Fibroblast of the aortic adventitia (primary cell): ENCODE measurements at regions not wholly inside any gene's neighbourhood (a gene's known extent, or its start where the extent isn't known, plus 50 kb on each side); places are given as distances from the start of the nearest gene placed in this dataset.

Experiments used
- DNase-seq: peaks from one replicate; pipeline ENCODE4 v3.0.0-alpha.2; 2010; ENCODE audit warnings: low read depth
- H3K4me3 ChIP-seq: 2 replicates; pipeline ENCODE4 v1.5.1; 2011; ENCODE audit warnings: low read depth, mild to moderate bottlenecking, control low read depth, low read length, moderate library complexity
- TF ChIP-seq, protein P1 (sequence below): IDR thresholded peaks from 2 replicates; pipeline ENCODE4 v1.5.1; 2011; ENCODE audit warnings: mild to moderate bottlenecking, low read length, control low read depth, inconsistent platforms; ENCODE audit not compliant: insufficient read depth

DNA sequence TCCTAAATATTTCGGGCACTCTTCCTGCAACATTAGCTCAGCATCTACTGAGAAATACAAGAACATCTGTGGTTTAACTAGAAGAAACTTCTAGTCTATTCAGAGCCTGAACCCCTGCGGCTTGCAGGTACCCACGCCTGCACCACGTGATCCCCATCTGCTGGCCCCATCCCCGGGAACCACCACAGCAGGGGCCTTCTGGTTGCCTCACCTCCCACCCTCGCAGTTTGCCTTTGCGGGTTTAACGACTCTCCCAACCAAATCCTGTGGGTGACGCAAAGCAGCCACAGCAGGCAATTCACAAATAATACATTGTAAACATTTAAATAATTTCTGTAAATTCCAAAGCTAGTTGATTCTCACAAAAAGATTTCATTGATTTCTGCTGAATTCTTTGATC is 90.2 kb upstream of the TMEM18 start:
- TF ChIP-seq, protein P1, sequence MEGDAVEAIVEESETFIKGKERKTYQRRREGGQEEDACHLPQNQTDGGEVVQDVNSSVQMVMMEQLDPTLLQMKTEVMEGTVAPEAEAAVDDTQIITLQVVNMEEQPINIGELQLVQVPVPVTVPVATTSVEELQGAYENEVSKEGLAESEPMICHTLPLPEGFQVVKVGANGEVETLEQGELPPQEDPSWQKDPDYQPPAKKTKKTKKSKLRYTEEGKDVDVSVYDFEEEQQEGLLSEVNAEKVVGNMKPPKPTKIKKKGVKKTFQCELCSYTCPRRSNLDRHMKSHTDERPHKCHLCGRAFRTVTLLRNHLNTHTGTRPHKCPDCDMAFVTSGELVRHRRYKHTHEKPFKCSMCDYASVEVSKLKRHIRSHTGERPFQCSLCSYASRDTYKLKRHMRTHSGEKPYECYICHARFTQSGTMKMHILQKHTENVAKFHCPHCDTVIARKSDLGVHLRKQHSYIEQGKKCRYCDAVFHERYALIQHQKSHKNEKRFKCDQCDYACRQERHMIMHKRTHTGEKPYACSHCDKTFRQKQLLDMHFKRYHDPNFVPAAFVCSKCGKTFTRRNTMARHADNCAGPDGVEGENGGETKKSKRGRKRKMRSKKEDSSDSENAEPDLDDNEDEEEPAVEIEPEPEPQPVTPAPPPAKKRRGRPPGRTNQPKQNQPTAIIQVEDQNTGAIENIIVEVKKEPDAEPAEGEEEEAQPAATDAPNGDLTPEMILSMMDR = no peak
- no peak overlapping the region for H3K4me3 ChIP-seq
- no peak for DNase-seq

DNA sequence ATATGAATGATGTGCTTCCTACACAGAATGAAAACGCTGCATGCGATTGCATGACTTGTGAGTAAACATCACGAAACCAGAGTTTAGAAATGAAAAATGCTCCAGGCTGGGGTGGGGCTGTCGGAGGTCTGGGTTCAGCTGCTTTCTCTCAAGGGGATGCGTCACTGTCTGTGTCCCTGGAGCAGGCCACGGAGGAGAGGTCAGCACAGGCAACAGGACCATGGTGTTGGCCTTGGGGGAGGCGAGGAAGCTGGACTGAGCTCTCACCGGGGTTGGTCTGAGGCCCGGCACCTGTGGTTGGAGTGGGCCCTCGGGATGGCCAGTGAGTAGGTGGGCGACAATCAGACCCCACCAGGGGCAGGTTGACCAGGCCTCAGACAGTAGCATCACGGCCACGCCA is 89.0 kb upstream of the TMEM18 start:
- TF ChIP-seq, protein P1 = no peak
- no peak overlapping the region for H3K4me3 ChIP-seq
- no peak for DNase-seq

DNA sequence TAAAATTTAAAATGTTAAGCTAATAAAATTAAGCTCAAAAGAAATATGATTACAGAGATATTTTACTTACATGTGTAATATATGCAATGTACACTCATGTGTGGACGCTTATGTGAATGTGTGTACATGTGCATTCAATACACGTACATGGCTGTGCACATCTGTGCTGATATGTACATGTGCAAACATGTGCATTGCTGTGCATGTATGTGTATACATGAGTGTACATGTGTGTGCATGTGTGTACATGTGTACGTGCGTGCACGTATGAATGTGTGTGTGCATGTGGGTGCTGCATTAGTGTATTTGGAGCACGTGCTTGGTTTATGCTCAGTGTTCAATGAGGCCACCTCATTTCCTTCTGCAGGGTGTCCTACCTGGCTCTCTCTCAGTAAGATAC is 88.2 kb upstream of the TMEM18 start:
- H3K4me3 ChIP-seq = no peak overlapping the region
- TF ChIP-seq, protein P1 = no peak
- DNase-seq = no peak

DNA sequence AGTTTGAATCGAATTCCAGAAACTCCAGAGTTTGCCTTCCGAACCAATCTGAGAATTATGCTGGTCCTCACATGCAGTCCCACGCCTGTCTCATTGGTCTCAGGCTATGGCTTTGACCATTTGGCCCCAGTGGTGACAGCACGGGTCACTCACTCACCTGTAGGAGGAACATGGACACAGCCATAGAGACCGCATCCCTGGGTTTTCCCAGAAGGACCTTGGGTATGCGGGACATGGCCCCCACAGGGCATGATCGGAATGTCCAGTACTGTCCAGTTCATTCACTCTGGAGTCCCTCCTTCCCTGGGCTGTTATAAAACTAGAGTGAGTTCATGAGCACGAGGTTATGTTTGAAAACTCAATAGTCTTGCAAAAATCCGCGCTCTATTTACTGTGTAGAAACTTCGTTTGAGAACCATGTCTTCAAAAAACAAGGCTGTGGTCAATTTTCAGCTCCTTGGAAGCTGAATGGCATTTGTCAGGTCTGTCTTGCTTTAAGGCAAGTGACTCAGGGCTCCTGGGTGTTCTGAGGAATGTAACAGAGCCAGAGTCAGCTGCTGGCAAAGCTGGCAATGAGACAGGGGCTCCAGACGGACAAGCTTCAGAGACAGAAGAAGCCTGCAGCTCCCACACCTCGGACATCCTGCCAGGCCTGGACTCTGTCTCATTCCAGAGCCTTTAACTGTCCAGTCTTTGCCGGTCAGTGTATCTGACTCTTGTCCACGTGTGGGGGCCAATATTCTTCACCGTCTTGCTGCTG is 86.7 kb upstream of the TMEM18 start:
- DNase-seq = no peak
- H3K4me3 ChIP-seq = no peak overlapping the region
- TF ChIP-seq, protein P1 = no peak

DNA sequence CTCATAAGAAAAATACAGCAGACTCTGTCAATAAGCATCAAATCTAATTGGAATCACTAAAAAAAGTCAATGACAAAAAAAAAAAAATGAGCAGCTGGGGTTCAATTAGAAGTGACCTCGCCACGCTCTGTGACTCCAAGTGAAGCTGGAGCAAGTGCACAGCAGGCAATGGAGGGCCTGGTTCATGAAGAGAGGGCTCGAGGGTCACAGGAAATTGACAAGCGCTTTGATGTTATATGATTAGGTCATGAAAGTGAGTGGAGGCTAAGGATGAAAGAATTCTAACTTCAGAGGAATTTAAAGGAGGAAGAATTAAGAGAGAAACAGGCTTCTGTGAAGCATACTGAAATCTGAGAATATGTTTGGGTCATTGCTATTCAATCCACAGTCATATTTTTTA is 85.4 kb upstream of the TMEM18 start:
- TF ChIP-seq, protein P1 = no peak

DNA sequence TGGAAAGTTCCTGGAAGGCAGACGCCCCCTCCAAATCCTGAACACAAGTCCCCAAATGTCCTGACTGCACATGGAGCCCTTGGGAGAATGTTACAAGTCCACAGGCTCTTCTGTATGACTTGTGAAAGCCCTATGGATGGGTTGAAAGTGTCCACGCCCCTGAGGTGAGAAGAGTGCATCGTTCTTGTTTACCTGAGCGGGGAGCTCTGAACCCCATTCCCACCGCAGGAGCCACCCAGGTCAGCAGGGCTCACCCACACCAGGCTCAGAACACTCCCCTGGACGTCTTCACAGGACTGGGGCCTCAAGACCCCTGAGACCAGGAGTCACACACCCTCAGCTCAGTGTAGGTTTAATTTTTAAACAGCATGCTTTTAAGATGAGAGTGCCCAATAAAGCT is 84.2 kb upstream of the TMEM18 start:
- no peak overlapping the region for H3K4me3 ChIP-seq
- TF ChIP-seq, protein P1 = no peak
- DNase-seq = no peak

More for the DNA sequence above, 85.4 kb upstream of the TMEM18 start:
- no peak overlapping the region for H3K4me3 ChIP-seq
- DNase-seq = no peak

DNA sequence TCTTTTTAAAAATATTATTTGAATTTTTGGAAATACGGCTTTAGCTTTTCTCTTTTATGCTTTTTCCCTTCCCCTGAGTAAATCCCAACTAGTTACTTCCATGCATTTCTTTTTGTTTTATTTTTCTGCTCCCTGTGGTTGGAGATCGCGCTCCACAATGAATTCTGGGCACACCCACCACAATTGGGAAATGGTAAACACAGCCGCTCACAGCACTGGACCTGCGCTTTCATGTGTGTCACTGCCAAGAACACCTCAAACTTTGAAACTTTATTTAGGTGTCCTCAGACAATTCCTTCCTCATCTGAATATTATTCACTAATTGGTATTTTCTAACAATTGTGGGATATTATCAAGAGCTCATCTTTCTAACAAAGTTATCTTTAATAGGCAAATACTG is 82.8 kb upstream of the TMEM18 start:
- no peak for DNase-seq
- TF ChIP-seq, protein P1 = no peak
- H3K4me3 ChIP-seq = no peak overlapping the region
